Muscle layer of duodenum (tissue), 2 donors: ENCODE measurements at regions not wholly inside any gene's neighbourhood (a gene's known extent, or its start where the extent isn't known, plus 50 kb on each side); places are given as distances from the start of the nearest gene placed in this dataset.

Source experiments
- H3K27ac ChIP-seq: one replicate; pipeline ENCODE4 v1.7.0; 2013; ENCODE audit warnings: mild to moderate bottlenecking, low read length
- H3K27me3 ChIP-seq: one replicate; pipeline ENCODE4 v1.7.0; 2013; ENCODE audit warnings: low read depth, mild to moderate bottlenecking, control low read depth, low read length
- H3K36me3 ChIP-seq, 2 donors: one replicate each; pipeline ENCODE4 v1.7.0; 2013; ENCODE audit warnings: low read length in 2 of 2, control low read depth in 1 of 2, mild to moderate bottlenecking in 1 of 2; ENCODE audit not compliant: insufficient read depth in 2 of 2, control insufficient read depth in 1 of 2
- H3K4me1 ChIP-seq, 2 donors: one replicate each; pipeline ENCODE4 v1.7.0; 2013; ENCODE audit warnings: low read length in 2 of 2, mild to moderate bottlenecking in 2 of 2, control low read depth in 1 of 2, moderate library complexity in 1 of 2; ENCODE audit not compliant: insufficient read depth in 2 of 2, control insufficient read depth in 1 of 2
- H3K4me3 ChIP-seq, 2 donors: one replicate each; pipeline ENCODE4 v1.7.0; 2013; ENCODE audit warnings: low read length in 2 of 2, low read depth in 1 of 2, mild to moderate bottlenecking in 1 of 2
- H3K9me3 ChIP-seq, 2 donors: one replicate each; pipeline ENCODE4 v1.7.0; 2013; ENCODE audit warnings: low read length in 2 of 2, control low read depth in 1 of 2, mild to moderate bottlenecking in 1 of 2; ENCODE audit not compliant: control insufficient read depth in 1 of 2
- donor health status: healthy.

DNA sequence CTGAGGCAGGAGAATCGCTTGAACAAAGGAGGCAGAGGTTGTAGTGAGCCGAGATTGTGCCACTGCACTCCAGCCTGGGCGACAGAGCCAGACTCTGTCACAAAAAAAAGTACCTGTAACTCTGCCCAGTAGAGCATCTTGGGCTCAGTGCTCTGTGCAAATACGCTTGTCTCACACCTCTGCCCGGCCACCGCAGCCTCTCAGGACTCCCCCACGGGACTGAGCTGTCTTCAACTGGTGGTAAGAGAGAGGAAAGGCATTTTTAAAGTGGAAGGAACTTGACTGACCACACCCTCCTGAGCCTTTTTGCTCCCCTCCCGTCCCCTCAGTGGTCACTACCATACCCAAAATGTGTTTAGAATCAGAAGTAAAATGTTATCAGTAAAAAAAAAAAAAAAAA lies 174.3 kb upstream of the PIK3R1 start:
- H3K9me3 ChIP-seq, result no peaks in the 10 kb centered on the region
- no peaks in the 10 kb centered on the region for H3K4me1 ChIP-seq
- H3K27ac ChIP-seq, result no peak overlapping the region
- no peaks in the 10 kb centered on the region for H3K27me3 ChIP-seq
- H3K36me3 ChIP-seq, result no peaks in the 10 kb centered on the region
- no peak overlapping the region for H3K4me3 ChIP-seq

DNA sequence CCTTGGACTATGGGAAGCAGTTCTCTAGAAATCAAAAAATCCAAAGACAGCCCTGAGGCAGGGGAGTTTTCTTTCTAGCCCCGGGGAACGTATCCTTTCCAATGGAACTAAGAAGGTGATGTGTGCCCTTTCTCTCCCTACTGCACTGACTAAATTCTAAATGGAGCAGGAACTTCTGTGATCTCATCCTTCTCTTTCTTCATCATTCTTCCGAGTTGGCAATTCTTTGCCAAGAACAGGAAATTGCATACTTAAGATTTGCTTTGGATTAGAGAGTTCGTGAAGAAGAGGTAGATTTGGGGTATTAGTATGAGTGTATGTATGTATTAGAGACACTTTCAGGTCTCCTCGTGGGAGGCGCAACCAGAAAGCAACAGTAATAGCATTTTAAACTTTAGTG lies 178.0 kb upstream of the PIK3R1 start:
- no peaks in the 10 kb centered on the region for H3K36me3 ChIP-seq

DNA sequence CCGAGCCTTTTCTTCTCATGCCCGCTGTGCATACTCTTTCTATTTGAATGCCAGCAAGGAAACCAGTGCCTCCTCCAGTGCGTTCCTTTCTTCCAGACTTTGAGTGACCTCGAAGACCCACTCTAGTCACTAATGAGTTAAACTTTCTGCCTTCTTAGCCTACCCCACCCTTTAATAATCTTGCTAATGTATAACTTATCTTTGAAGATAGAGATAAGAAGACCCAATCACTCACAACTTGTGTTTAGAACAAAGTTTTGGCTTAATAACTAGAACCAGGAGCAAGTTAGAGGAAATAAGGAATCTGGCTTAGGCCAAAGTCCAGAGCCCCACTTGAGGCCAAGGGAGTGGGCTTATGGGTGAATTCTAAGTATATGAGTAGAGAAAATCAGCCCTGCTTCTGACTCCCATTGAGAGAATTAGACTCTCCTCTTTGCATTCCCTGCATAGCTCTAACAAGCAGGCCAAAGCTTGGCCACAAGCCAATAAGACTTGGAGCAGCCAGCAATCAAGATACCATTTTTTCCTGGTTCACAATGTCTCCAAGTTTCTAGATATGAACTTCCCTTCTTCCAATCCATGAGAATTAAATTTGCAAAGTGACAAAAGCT lies 181.5 kb upstream of the PIK3R1 start:
- Histone ChIP-seq H3K4me3 (no peak overlapping the region), H3K36me3 (no peaks in the 10 kb centered on the region), H3K4me1 (peaks cover 6 to 7% of the 10 kb centered on the region in 2 donors), H3K27me3 (no peaks in the 10 kb centered on the region), H3K27ac (no peak overlapping the region), H3K9me3 (no peaks in the 10 kb centered on the region)

More for the DNA sequence above, 178.0 kb upstream of the PIK3R1 start:
- H3K9me3 ChIP-seq, result no peaks in the 10 kb centered on the region
- H3K4me1 ChIP-seq, result peaks cover 6 to 7% of the 10 kb centered on the region in 2 donors
- no peak overlapping the region for H3K4me3 ChIP-seq
- no peaks in the 10 kb centered on the region for H3K27me3 ChIP-seq
- no peak overlapping the region for H3K27ac ChIP-seq

DNA sequence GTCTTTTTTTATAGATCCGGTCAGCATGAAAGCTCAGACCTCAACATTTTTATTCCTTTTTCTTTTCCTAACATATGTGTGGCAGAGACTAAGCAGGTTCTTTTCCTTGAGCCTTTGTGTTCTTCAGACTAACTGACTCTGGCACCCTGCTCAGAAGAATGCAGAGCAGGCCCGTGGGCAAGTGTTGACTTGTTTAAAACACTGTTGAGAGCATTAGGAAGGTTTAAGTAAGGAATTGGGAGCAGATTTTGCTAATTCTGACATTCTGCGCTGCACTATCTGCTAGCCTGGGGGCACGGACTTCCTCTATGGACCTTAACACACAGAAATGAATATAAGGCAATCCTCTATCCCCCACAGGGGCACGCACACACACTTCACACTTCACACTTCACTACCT lies 182.5 kb upstream of the PIK3R1 start:
- no peak overlapping the region for H3K4me3 ChIP-seq
- no peaks in the 10 kb centered on the region for H3K9me3 ChIP-seq
- no peak overlapping the region for H3K27ac ChIP-seq
- H3K4me1 ChIP-seq, result peaks cover 6 to 14% of the 10 kb centered on the region in 2 donors
- no peaks in the 10 kb centered on the region for H3K27me3 ChIP-seq
- H3K36me3 ChIP-seq, result no peaks in the 10 kb centered on the region

DNA sequence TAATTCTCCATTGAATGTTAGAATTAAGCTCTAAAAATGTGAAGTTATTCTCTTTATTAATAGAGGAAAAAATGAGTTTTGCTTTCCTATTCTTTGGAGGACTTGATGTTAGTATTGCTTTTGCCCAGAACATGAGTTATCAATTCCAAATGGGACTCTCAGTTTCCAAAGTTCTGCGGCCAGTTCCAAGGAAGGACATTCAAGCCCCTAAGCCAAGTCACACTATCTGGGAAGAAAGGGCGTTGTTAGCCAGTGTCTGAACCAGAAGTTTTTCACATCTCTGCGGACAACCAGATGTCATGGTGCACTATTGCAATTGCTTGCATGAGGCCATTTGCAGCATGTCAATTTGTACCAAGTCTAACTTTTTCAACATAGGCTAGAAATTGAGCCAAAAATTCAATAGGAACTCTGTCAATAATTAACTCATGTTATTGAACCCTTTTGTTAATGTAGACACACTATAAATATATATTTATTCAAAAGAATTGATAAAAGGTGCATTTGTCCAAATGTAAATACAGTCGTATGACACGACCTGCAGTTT lies 183.3 kb upstream of the PIK3R1 start:
- Histone ChIP-seq H3K9me3 (no peaks in the 10 kb centered on the region), H3K27me3 (no peaks in the 10 kb centered on the region), H3K27ac (no peak overlapping the region), H3K4me3 (no peak overlapping the region), H3K4me1 (peaks cover 12 to 14% of the 10 kb centered on the region in 2 donors), H3K36me3 (no peaks in the 10 kb centered on the region)

DNA sequence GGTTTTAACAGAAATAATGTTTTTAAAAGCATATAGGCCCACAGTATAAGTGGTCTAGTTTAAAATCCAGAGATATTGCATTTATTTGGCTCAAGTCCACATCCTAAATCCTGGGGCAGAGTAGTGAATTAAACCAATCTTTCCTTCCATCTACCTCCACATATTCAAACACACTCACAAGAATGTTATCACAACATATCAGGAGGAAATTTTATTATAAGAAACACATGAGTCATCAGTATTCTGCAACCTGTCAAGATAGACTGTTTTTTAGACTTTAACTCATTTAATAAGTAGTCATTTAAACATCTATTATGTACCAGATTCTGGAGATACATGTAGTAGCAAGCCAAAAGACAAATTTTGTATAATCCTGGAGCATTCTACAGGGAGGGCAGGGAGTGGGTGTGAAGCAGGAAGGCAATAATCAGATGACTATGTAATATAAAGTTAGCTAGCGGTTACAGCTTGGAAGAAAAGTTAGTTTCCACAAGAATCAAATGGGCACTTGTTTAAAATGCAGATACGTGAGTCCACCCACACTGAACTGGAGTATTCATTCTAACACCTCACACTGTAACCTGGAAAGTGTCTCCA lies 187.3 kb upstream of the PIK3R1 start:
- H3K4me1 ChIP-seq, result peaks cover 11 to 13% of the 10 kb centered on the region in 2 donors
- peak overlapping the region; percentile 47 for H3K27ac ChIP-seq
- H3K36me3 ChIP-seq, result no peaks in the 10 kb centered on the region

DNA sequence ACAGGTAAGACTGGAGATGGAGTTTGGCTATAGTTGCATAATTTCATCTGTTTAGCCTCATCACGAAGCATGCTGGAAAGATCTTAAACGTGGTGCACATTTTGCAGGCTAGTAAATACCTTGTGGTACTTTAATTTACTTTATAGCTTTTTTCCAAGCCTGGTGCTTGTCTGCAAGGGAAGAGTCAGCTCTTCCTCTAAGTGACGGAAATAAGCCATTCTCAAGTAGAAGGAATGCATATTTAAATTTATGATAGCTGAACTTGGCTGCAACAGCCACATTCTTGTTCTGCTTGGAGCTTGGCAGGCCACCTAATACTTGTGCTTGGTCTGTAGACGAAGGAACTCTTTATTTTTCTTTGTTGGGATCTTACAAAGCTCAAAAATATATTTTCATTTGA lies 188.0 kb upstream of the PIK3R1 start:
- H3K27me3 ChIP-seq, result no peaks in the 10 kb centered on the region
- no peaks in the 10 kb centered on the region for H3K36me3 ChIP-seq
- H3K4me3 ChIP-seq, result no peak overlapping the region
- H3K9me3 ChIP-seq, result no peaks in the 10 kb centered on the region
- peak overlapping the region; percentile 47 for H3K27ac ChIP-seq
- peaks cover 11 to 13% of the 10 kb centered on the region in 2 donors for H3K4me1 ChIP-seq

More for the DNA sequence above, 187.3 kb upstream of the PIK3R1 start:
- Histone ChIP-seq H3K9me3 (no peaks in the 10 kb centered on the region), H3K27me3 (no peaks in the 10 kb centered on the region), H3K4me3 (no peak overlapping the region)

DNA sequence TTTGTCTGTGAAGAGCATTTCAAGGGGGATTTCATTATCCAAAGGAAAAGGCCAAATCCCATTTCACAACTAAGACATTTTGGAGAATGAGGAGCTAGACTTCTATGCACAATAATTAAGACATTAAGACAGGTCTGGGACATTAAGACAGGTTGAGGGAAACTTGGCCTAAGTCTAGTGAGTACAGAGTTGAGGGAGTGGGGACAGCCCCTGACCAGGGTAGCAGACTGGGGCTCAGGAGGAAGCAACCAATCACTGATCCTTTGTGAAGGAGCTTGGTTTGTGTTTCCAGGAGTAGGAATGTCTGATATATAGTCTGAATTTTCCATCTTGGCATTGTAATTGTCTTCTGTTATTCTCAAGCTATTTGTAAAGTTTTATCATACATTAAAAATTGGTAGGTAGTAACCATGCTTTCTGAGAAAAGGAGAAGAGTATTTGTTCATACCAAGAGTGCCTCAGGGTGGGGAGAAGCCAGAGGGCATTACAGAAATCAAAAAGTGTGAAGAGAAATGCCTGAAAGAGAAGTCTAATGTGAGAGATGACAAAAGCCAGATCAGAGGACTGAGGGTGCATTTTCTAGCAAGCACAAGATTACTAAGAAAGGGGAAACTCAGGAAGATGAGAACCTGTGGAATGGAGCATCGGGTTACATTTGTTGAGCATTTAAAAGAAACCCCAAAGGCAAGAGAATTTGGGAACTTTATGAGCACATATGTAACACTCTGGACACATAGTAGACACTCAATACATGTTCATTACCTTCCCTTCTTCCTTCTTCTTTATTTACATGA lies 189.3 kb upstream of the PIK3R1 start:
- Histone ChIP-seq H3K27ac (peak overlapping the region; percentile 13), H3K4me3 (no peak overlapping the region), H3K9me3 (no peaks in the 10 kb centered on the region), H3K36me3 (no peaks in the 10 kb centered on the region), H3K4me1 (peaks cover 11 to 13% of the 10 kb centered on the region in 2 donors), H3K27me3 (no peaks in the 10 kb centered on the region)

DNA sequence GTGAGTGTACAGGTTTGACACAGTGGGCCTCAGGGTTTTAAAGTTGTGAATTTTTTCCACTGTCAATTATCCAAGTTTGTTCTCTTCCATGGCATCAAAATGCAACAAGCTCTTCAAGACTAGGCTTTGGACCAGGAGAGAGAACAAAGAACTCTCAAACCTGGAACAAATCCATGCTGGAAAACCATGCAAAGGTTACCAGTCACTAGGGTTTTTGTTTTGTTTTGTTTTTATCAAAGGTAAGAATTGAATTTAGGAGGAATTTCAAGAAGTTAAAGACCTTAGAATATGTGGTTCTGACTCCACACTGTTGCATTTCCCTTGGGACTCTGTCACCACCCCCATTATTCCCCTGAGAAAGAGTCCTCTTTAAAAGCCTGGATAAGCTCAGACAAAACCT lies 191.1 kb upstream of the PIK3R1 start:
- Histone ChIP-seq H3K27me3 (no peaks in the 10 kb centered on the region), H3K4me1 (peaks cover 11 to 13% of the 10 kb centered on the region in 2 donors), H3K4me3 (no peak overlapping the region), H3K27ac (no peak overlapping the region), H3K36me3 (no peaks in the 10 kb centered on the region), H3K9me3 (no peaks in the 10 kb centered on the region)

DNA sequence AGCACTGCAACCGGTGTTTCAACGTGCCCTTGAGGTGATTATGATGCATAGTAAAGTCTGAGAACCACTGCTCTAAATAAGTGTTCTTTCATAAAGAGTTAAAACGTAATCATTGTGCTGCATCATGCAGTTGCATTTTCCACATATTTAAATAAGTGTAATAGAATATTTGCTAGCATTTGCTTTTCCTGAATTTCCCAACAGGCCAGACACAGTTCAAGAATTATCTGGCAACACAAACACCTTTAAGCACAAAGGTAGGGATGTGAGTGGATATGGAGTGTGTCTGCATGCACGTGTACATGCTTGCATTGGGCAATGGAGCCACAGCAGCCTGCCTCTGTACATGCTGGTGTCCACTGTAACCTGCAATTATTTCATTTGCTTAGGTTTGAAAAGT lies 193.6 kb upstream of the PIK3R1 start:
- no peak overlapping the region for H3K4me3 ChIP-seq
- no peaks in the 10 kb centered on the region for H3K36me3 ChIP-seq
- no peaks in the 10 kb centered on the region for H3K27me3 ChIP-seq
- no peaks in the 10 kb centered on the region for H3K9me3 ChIP-seq
- H3K4me1 ChIP-seq, result peaks cover 1 to 6% of the 10 kb centered on the region in 2 donors
- H3K27ac ChIP-seq, result no peak overlapping the region

DNA sequence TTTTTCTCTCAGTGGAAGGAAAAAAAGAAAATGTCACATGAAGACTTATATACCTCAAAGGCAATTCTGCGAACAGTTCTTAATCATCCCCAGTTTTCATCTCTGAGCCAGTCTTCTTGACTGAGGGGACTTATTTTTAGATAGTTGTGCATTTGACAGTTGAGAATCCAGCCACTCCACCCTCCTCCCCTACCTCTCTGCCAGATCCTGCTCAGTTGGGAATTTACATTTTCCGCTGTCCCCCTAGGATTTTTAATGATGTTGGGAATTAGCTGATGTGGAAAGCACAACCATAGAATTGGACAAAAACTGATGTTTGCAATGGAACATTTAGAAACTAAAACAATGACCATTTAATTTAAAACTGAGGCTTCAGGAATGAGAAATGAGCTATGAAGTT lies 194.3 kb upstream of the PIK3R1 start:
- Histone ChIP-seq H3K27ac (no peak overlapping the region), H3K9me3 (no peaks in the 10 kb centered on the region), H3K27me3 (no peaks in the 10 kb centered on the region), H3K36me3 (no peaks in the 10 kb centered on the region), H3K4me3 (no peak overlapping the region), H3K4me1 (peaks cover 0 to 6% of the 10 kb centered on the region in 2 donors)
